OCI-LY7 (cell line): ENCODE measurements at regions not wholly inside any gene's neighbourhood (a gene's known extent, or its start where the extent isn't known, plus 50 kb on each side); places are given as distances from the start of the nearest gene placed in this dataset.

Experiments
- EZH2phosphoT487 ChIP-seq: fragments of 200-600 bp; sonication (generic); IDR thresholded peaks from 2 replicates; pipeline ENCODE4 v1.6.1; 2018; ENCODE audit warnings: low read depth, borderline replicate concordance, mild to moderate bottlenecking, mixed run types, antibody characterized with exemption, low read length, moderate library complexity, mixed read lengths
- TF ChIP-seq, protein P1 (sequence below): fragments of 200-600 bp; sonication (generic); conservative IDR thresholded peaks from 2 replicates; pipeline ENCODE4 v1.5.1; 2014; ENCODE audit warnings: mild to moderate bottlenecking, antibody characterized with exemption, low read length, moderate library complexity, mixed read lengths

DNA sequence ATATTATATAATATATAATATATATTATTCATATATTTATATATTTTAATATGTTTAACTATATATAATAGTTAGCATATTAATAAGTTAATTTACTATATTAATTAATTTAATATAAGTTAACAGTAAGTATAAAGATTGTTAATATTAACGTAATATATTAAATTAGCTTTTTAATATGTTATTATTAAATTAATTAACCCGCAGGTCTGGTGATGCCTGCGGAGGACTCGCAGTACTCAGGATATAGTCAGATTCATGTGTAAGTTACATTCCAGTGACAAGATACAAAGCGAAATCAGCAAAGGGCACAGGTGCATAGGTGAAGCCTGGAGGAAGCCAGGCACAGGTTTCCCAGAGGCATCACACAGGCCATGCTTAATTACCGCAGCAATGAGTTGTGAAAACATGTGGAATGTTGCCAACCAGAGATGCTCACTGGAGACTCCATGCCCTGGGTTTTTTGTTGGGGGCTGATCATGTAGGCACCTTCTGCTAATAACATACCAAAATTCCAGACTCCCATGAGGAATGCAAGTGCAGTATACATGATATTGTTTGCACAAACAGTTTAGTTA is 130.4 kb upstream of the MPHOSPH6 start:
- TF ChIP-seq, protein P1, sequence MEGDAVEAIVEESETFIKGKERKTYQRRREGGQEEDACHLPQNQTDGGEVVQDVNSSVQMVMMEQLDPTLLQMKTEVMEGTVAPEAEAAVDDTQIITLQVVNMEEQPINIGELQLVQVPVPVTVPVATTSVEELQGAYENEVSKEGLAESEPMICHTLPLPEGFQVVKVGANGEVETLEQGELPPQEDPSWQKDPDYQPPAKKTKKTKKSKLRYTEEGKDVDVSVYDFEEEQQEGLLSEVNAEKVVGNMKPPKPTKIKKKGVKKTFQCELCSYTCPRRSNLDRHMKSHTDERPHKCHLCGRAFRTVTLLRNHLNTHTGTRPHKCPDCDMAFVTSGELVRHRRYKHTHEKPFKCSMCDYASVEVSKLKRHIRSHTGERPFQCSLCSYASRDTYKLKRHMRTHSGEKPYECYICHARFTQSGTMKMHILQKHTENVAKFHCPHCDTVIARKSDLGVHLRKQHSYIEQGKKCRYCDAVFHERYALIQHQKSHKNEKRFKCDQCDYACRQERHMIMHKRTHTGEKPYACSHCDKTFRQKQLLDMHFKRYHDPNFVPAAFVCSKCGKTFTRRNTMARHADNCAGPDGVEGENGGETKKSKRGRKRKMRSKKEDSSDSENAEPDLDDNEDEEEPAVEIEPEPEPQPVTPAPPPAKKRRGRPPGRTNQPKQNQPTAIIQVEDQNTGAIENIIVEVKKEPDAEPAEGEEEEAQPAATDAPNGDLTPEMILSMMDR: no peak
- no peak for TF ChIP-seq EZH2phosphoT487
